A673 (cell line): ENCODE measurements at regions not wholly inside any gene's neighbourhood (a gene's known extent, or its start where the extent isn't known, plus 50 kb on each side); places are given as distances from the start of the nearest gene placed in this dataset.

Source experiments
- CTCF ChIP-seq: fragments of 300-800, 200-600 bp; sonication (generic); conservative IDR thresholded peaks from 2 replicates; pipeline ENCODE4 v1.5.1; 2017; ENCODE audit warnings: low read depth, mild to moderate bottlenecking, antibody characterized with exemption, low read length, moderate library complexity, mixed read lengths
- EZH2 ChIP-seq: fragments of 200-600 bp; sonication (generic); IDR thresholded peaks from 2 replicates; pipeline ENCODE4 v1.6.1; 2017; ENCODE audit warnings: borderline replicate concordance, low read depth, mild to moderate bottlenecking, mixed read lengths, antibody characterized with exemption, low read length; ENCODE audit not compliant: poor library complexity, severe bottlenecking

GRCh38 chr14:93857081-93857480, 68.8 kb upstream of the PRIMA1 start:
- TF ChIP-seq CTCF (no peak), EZH2 (no peak)
